GM21576 (cell line): ENCODE measurements at regions not wholly inside any gene's neighbourhood (a gene's known extent, or its start where the extent isn't known, plus 50 kb on each side); places are given as distances from the start of the nearest gene placed in this dataset.

Source experiments
- ATAC-seq: cut with Tn5 transposase; IDR thresholded peaks from one replicate; pipeline ENCODE4 v1.9.1; 2021; ENCODE audit warnings: mild to moderate bottlenecking, moderate library complexity; ENCODE audit not compliant: unreplicated experiment

DNA sequence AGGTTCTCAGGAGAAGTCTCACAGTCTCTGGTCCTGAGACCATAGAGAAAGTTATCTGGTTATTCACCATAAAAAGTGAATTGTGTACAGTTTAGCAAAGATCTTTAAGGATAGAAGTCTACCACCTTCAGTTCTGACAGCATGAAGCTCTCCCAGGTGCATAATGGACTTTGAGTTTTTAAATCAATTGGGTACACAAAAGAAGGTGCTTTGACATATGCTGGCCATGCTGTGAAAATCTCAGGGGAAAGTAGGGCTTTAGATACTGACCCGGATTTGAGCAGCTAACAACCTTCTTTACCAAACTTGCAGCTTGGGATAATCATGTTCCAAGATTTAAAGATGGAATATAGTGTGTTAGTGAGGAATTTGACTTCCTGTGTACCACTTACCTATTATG lies 264.2 kb downstream of the ZSWIM6 start:
- no peak for ATAC-seq

DNA sequence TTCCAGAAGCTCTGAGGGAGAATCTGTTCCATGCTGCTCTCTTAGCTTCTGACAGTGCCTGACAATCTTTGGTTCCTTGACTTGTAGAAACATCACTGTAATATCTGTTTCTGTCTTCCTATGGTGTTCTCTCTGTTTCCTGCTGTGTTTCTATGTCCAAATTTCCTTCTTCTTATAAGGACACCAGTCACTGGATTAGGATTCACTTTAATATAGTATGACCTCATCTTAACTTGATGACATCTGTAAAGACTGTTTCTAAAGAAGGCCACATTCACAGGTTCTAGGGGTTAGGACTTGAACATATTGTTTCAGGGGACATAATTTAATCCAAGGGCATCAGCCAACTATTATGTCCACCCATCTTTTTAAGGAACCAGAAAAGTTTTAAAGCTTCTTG lies 265.6 kb downstream of the ZSWIM6 start:
- ATAC-seq = no peak

GRCh38 chr5:61598126-61598525 lies 266.1 kb downstream of the ZSWIM6 start:
- ATAC-seq = no peak

DNA sequence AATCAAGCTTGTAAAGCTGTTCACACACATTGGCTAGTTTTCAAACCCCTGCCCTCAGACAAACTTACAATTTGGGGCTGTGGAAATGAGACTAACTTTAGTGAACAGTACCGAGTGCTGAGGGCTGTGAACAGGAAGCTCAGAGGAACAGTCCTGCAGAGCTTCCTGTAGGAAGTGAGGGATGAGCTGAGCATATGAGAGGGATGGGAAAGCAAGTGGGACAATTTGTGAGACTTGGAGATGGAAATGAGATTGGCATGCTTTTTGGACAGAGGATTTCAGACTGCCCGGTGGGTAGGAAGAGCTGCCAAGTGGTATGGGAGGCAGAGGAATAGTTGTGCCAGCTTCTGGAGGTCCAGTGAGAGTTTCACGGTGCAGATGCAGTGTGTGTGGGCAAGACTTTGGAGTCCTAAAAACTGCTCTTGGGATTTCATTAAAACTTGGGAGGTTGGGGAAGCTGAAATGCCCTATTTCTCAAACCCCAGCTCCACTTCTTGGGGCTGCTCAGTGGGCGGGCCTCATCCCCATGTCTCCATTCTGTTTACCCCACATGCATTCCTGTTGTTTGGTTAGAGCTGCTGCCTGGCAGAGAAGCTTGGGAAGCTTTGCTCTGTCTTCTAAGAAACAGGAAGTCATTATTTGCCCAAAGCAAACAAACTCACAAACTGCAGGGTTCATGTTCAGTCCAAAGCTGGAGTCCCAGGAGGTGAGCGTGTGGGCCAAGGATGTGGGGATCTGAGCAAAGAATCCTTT lies 267.5 kb downstream of the ZSWIM6 start:
- no peak for ATAC-seq

DNA sequence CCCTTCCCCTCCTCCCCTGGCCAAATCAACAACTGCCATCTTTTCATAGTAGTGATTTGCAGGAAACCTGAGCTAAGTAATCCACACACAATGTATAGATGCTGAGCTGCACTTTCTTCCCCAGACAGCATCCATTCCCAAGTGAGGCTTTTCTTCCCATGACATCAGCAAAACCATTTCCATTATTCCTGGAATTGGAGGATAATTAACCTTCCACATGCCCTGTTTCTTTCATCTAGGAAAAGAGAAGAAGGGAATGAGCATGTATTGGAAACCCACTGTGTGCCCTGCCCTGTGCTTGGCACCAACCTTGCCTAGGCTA lies 268.0 kb downstream of the ZSWIM6 start:
- no peak for ATAC-seq

- ATAC-seq = no peak
Observed at GRCh38 chr5:61600945-61601511, 269.0 kb downstream of the ZSWIM6 start.

GRCh38 chr5:61603211-61603908 lies 271.3 kb downstream of the ZSWIM6 start:
- no peak for ATAC-seq

DNA sequence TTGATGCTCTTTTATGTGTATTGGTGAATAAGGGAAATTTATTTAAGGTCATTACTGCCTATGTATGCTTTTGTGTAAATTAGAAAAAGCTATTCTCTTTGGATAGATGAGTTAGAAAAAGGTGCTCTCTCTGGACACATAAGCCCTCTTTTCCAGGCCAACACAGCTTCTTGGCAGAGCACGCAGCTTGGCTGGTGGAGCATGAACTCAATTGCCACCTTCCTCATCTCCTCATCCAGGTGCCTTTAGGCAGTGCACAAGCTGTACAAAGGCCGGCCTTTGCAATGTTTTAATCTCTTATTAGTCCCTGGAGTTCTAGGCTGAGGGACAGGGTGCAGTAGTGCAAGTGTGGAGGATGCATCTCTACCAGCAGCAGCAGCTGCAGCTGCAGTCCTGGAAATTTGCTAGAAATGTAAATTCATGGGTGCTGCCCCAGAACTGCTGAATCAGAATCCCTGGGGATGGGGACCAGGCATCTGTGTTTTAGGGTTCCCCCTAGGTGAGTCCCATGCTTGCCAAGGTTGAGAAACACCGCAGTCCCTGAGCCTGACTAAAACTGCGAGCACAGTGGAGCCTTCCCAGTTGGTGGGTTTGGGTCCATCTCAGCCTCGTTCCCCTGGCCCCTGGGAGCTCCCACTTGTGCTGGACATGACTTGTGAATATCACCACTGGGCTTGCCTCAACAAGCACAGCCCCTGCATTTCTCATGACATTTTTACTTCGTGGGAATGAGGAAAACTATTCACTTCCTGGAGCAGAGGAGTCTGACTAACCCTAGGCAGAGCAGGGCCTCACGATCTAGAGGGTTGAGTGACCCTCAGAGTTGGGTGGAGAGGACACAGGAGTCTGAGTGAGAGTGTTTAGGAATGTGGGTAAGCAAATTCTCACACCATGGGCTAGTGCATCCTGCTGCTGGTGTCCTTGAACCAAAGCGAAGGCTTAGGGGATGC lies 272.3 kb downstream of the ZSWIM6 start:
- no peak for ATAC-seq

- ATAC-seq = no peak
Observed at GRCh38 chr5:61609840-61610677, 278.0 kb downstream of the ZSWIM6 start.

DNA sequence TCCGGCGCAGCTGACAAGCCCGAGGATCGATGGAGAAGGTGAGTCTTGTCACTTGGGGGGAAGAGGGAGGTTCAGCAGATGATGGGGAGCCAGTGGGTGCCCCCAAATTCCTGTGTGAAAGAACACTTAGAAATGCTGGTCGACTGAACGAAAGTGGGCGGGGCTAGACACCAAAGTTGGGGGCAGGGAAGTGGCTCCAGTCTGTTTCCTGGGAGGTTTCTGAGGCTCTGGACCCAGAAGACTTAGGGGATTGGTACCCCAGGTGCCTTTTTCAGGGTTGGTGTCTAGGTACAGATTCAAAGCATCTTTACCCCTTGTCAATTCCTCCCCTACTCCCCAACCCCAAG lies 278.6 kb downstream of the ZSWIM6 start:
- ATAC-seq = no peak

DNA sequence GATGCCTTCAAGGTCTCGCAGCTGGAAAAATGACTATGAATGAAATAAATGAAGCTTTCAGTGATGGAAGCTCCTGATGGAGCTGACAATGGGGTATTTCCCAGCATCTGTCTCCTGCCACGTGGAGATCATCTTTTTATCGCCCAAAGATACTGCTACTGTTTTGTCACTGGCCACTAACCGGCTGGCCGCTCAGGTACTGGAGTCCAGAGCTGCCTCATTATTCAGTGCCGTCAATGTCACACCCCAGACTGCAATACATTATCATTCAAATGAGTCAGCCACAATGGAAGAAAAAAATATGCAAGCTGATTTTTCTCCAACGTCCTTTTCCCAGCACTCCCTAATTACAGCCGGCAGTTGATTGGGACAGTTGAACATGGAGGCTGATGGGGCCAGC lies 280.4 kb downstream of the ZSWIM6 start:
- no peak for ATAC-seq

GRCh38 chr5:61613679-61614078 lies 281.6 kb downstream of the ZSWIM6 start:
- no peak for ATAC-seq

- no peak for ATAC-seq
Observed at GRCh38 chr5:61614606-61615005, 282.5 kb downstream of the ZSWIM6 start.

- ATAC-seq = no peak
Observed at GRCh38 chr5:61617039-61617438, 285.0 kb downstream of the ZSWIM6 start.

- ATAC-seq = no peak
Observed at GRCh38 chr5:61617995-61618525, 286.0 kb downstream of the ZSWIM6 start.

- no peak for ATAC-seq
Observed at GRCh38 chr5:61618577-61618976, 286.5 kb downstream of the ZSWIM6 start.

GRCh38 chr5:61619289-61619688 lies 287.2 kb downstream of the ZSWIM6 start:
- no peak for ATAC-seq

DNA sequence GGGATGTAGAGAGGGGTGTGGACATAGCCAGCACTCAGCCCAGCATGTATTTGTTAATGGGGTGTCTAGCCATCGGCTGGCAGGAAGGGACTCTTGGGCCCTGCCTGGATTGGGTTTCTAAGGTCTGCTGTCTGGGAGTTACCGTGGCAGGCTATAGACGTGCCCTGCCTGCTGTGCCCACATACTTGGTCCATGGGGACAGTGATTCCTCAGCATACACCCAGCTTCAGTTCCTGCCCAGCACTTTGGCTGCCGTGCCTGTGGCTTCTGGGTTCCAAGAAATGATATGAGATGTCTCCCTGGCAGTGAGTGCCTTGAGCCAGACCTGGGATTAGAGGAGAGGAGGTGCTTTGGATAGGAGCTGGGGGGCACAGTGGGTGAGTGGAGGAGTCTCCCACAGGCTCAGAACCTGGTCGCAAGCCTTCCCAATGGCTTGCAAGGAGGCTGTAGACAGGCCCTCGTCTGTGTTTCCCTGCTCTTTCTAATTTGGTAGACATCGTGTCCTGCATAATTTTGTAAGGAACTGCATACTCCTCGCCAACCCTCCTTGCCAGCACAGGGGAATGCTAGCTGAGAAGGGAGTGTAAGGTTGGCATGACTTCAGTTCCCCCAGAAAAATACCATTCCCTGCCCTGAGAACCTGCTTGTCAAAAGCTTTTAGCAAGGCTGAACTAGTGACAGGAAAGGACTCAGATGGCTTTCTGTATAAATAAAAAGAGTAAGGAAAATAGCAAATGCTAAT lies 287.9 kb downstream of the ZSWIM6 start:
- no peak for ATAC-seq

GRCh38 chr5:61620699-61621182 lies 288.7 kb downstream of the ZSWIM6 start:
- no peak for ATAC-seq
